OCI-LY1 (cell line): ENCODE measurements at regions not wholly inside any gene's neighbourhood (a gene's known extent, or its start where the extent isn't known, plus 50 kb on each side); places are given as distances from the start of the nearest gene placed in this dataset.

Source experiments
- EZH2 ChIP-seq: fragments of 200-600 bp; sonication (generic), shearing (Covaris generic); IDR thresholded peaks from 2 replicates; pipeline ENCODE4 v1.8.0; 2017; ENCODE audit warnings: borderline replicate concordance, mixed run types, mild to moderate bottlenecking, antibody characterized with exemption, low read length, moderate library complexity, mixed read lengths
- TF ChIP-seq, protein P1 (sequence below): fragments of 200-600 bp; sonication (generic), shearing (Covaris generic); IDR thresholded peaks from 2 replicates; pipeline ENCODE4 v1.5.1; 2017; ENCODE audit warnings: mild to moderate bottlenecking, antibody characterized with exemption, low read length, moderate library complexity, mixed read lengths

DNA sequence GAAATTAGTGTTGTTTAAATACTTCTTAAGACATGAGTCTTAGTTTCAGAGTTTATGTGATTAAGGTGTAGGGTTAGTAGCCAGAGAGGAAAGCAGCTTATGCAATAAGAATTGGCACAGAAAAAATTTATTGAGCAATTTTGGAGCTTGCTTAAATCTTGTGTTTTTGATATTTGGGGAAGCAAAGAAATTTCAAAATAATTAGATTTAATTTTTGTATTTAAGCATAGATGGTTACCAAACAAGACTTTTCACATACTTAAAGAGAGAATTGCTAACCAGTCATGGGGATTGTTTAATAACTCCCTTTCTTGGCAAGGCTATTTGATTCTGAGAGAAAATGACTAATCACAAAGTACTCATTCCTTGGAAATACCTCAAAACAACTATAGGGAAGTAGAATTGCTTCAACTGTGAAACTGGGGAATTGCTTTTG lies 202.0 kb upstream of the GRID2 start:
- TF ChIP-seq, protein P1, sequence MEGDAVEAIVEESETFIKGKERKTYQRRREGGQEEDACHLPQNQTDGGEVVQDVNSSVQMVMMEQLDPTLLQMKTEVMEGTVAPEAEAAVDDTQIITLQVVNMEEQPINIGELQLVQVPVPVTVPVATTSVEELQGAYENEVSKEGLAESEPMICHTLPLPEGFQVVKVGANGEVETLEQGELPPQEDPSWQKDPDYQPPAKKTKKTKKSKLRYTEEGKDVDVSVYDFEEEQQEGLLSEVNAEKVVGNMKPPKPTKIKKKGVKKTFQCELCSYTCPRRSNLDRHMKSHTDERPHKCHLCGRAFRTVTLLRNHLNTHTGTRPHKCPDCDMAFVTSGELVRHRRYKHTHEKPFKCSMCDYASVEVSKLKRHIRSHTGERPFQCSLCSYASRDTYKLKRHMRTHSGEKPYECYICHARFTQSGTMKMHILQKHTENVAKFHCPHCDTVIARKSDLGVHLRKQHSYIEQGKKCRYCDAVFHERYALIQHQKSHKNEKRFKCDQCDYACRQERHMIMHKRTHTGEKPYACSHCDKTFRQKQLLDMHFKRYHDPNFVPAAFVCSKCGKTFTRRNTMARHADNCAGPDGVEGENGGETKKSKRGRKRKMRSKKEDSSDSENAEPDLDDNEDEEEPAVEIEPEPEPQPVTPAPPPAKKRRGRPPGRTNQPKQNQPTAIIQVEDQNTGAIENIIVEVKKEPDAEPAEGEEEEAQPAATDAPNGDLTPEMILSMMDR: no peak
- TF ChIP-seq EZH2: no peak
